Ascending aorta (tissue), 2 donors: ENCODE measurements at regions not wholly inside any gene's neighbourhood (a gene's known extent, or its start where the extent isn't known, plus 50 kb on each side); places are given as distances from the start of the nearest gene placed in this dataset.

Experiments used
- DNase-seq, 2 donors: peaks; one replicate each; pipeline ENCODE4 v3.0.0-alpha.2; 2019; ENCODE audit warnings: low spot score in 2 of 2
- H3K27ac ChIP-seq, 2 donors: fragments of 200-600 bp; sonication (generic); one replicate each; pipeline ENCODE4 v1.5.1; 2016 to 2017; ENCODE audit warnings: mild to moderate bottlenecking in 1 of 2
- H3K27me3 ChIP-seq: fragments of 200-600 bp; sonication (generic); one replicate; pipeline ENCODE4 v1.5.1; 2017
- H3K36me3 ChIP-seq, 2 donors: fragments of 200-600 bp; sonication (generic); one replicate each; pipeline ENCODE4 v1.5.1; 2016
- H3K4me1 ChIP-seq, 2 donors: fragments of 200-600 bp; sonication (generic); one replicate each; pipeline ENCODE4 v1.5.1; 2016 to 2017; ENCODE audit warnings: mild to moderate bottlenecking in 1 of 2
- H3K4me3 ChIP-seq, 2 donors: fragments of 200-600 bp; sonication (generic); one replicate each; pipeline ENCODE4 v1.5.1; 2016 to 2017; ENCODE audit warnings: mild to moderate bottlenecking in 1 of 2
- H3K9me3 ChIP-seq, 2 donors: fragments of 200-600 bp; sonication (generic); one replicate each; pipeline ENCODE4 v1.5.1; 2016
- CTCF ChIP-seq, 3 experiments: fragments of 200-600 bp in 2 of 3; fragments of 450-650 bp in 1 of 3; sonication (generic) in 2 of 3; IDR thresholded peaks; one replicate each; pipeline ENCODE4 v1.5.1; 2016 to 2019; ENCODE audit warnings: antibody characterized with exemption in 3 of 3, mild to moderate bottlenecking in 1 of 3, moderate library complexity in 1 of 3
- intact Hi-C: fragments of 100-400 bp; cut with DNase I; formaldehyde crosslinking; loops from one replicate; pipeline ENCODE4 v1.15.1; 2023

DNA sequence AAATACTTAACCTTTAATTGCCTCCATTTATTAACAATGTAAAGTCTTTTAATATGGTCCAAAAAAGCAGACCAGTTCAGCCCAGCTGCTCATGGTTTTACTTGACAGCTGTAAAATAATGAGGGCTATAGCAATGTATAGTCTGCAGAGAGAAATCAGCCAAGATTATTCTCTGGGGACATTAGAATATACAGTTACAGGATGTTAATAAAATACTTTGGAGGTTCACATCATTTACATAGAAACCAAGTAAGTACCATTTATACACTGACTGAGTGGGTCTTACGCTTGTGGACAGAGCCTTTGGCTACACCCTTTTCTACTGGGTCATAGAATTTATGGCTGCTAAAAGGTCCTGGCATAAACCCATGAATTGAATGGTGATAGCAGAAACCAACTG is 340.7 kb upstream of the CELF2 start:
- intact Hi-C loops, result loop anchor here (5.0 kb wide), 1 partner anchor 445 kb away; no protein-coding TSS in a partner anchor
- DNase-seq, result no peak
- H3K36me3 ChIP-seq, result no peaks in the 10 kb centered on the region
- no peak overlapping the region for H3K4me3 ChIP-seq
- H3K9me3 ChIP-seq, result peaks cover 0 to 12% of the 10 kb centered on the region in 2 donors
- H3K27me3 ChIP-seq, result no peaks in the 10 kb centered on the region
- H3K4me1 ChIP-seq, result no peaks in the 10 kb centered on the region
- H3K27ac ChIP-seq, result no peak overlapping the region
- TF ChIP-seq CTCF (IDR thresholded peaks at IDR 0.05), result no peak

DNA sequence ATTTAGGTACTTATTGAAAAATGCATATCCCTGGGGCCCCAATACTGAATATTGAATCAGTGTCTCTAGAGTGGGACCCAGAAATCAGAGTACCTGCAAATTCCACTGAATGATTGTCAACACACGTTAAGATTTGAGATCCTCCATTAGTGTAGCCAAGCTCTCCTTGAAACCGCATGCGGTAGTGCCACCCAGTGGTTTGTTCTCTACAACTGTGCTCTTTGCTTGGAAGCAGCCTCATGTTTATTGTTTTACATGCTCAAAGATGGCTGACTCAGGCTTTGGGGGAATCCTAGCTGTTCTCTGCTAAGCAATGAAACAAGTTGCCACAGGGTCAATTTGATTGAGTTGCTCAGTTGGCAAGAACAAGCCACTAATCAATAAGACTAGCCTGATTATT is 340.2 kb upstream of the CELF2 start:
- TF ChIP-seq CTCF (IDR thresholded peaks at IDR 0.05), result peak; percentile 36 to 59 (median 36)
- Histone ChIP-seq H3K27me3 (no peaks in the 10 kb centered on the region), H3K36me3 (no peaks in the 10 kb centered on the region), H3K4me3 (no peak overlapping the region), H3K9me3 (peaks cover 0 to 7% of the 10 kb centered on the region in 2 donors), H3K27ac (no peak overlapping the region), H3K4me1 (no peaks in the 10 kb centered on the region)
- peak in 1 of 2 donors; percentile 66 for DNase-seq
- intact Hi-C loops, result loop anchor here (5.0 kb wide), 1 partner anchor 445 kb away; no protein-coding TSS in a partner anchor

- H3K27ac ChIP-seq, result no peak overlapping the region
- intact Hi-C loops, result no loop called here
- H3K4me1 ChIP-seq, result no peaks in the 10 kb centered on the region
- no peak for DNase-seq
- H3K4me3 ChIP-seq, result no peak overlapping the region
- no peaks in the 10 kb centered on the region for H3K27me3 ChIP-seq
- no peaks in the 10 kb centered on the region for H3K9me3 ChIP-seq
- no peaks in the 10 kb centered on the region for H3K36me3 ChIP-seq
- TF ChIP-seq CTCF (IDR thresholded peaks at IDR 0.05), result no peak
Observed at GRCh38 chr10:10680496-10680895, 337.2 kb upstream of the CELF2 start.

- no peak for DNase-seq
- H3K27ac ChIP-seq, result no peak overlapping the region
- no peaks in the 10 kb centered on the region for H3K9me3 ChIP-seq
- H3K27me3 ChIP-seq, result no peaks in the 10 kb centered on the region
- intact Hi-C loops, result no loop called here
- no peaks in the 10 kb centered on the region for H3K36me3 ChIP-seq
- no peak overlapping the region for H3K4me3 ChIP-seq
- no peaks in the 10 kb centered on the region for H3K4me1 ChIP-seq
- no peak for TF ChIP-seq CTCF (IDR thresholded peaks at IDR 0.05)
Observed at GRCh38 chr10:10684972-10685371, 332.7 kb upstream of the CELF2 start.

GRCh38 chr10:10685566-10685965 is 332.1 kb upstream of the CELF2 start:
- Histone ChIP-seq H3K36me3 (no peaks in the 10 kb centered on the region), H3K27me3 (no peaks in the 10 kb centered on the region), H3K4me3 (no peak overlapping the region), H3K27ac (no peak overlapping the region), H3K9me3 (no peaks in the 10 kb centered on the region), H3K4me1 (no peaks in the 10 kb centered on the region)
- TF ChIP-seq CTCF (IDR thresholded peaks at IDR 0.05), result no peak
- DNase-seq, result no peak
- intact Hi-C loops, result no loop called here

- no peaks in the 10 kb centered on the region for H3K9me3 ChIP-seq
- H3K4me1 ChIP-seq, result no peaks in the 10 kb centered on the region
- TF ChIP-seq CTCF (IDR thresholded peaks at IDR 0.05), result no peak
- H3K36me3 ChIP-seq, result no peaks in the 10 kb centered on the region
- no peaks in the 10 kb centered on the region for H3K27me3 ChIP-seq
- no peak overlapping the region for H3K27ac ChIP-seq
- H3K4me3 ChIP-seq, result no peak overlapping the region
- DNase-seq, result no peak
- intact Hi-C loops, result no loop called here
Observed at GRCh38 chr10:10687751-10688150, 329.9 kb upstream of the CELF2 start.
